Astrocyte of the cerebellum (primary cell): ENCODE measurements at regions not wholly inside any gene's neighbourhood (a gene's known extent, or its start where the extent isn't known, plus 50 kb on each side); places are given as distances from the start of the nearest gene placed in this dataset.

ENCODE experiments used
- DNase-seq: peaks from one replicate; pipeline ENCODE4 v3.0.0-alpha.2; 2011; ENCODE audit warnings: low read depth
- H3K4me3 ChIP-seq: 2 replicates; pipeline ENCODE4 v1.5.1; 2011; ENCODE audit warnings: mild to moderate bottlenecking, low read depth, low read length, moderate library complexity
- in situ Hi-C: cut with HindIII; loops from 2 replicates; pipeline ENCODE4 v1.10.0; 2017; ENCODE audit warnings: low sequenced_read_pairs
- TF ChIP-seq, protein P1 (sequence below): IDR thresholded peaks from 2 replicates; pipeline ENCODE4 v1.5.1; 2012; ENCODE audit warnings: low read length, low read depth, moderate library complexity, mild to moderate bottlenecking; ENCODE audit errors: missing control alignments

DNA sequence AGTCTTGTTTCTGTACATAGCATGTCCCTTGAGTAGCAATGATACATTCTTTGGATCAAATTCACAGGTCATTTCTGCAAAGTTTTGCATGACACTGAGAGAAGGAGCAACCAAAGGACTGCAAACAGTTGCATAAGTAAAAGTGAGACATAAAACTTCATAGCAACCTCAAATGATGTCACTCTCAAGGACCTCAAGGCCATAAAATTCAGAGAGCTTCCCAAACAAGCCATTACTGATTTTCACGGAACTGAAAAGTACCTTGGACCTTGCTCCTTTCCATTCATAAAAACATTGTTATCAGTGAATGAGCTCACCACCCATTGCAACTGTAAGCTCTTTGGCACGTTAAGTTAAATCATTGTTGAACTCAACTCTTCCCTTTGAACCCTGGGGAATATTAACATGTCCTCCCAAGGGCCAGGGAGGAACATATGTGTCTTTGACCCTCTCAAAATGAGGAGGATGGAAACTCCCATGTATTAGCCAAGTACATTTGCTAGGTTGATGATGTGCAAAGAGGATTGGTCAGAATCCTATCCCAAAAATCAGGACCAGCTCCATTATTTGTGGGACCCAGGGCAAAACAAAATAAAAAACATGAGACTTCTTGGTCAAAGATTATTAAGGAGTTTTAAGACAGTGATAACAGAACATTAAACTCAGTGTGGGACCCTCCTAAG, 275.0 kb upstream of the DYNLRB2 start:
- in situ Hi-C loops, result no loop called here
- DNase-seq, result no peak
- H3K4me3 ChIP-seq, result no peak overlapping the region
- TF ChIP-seq, protein P1, sequence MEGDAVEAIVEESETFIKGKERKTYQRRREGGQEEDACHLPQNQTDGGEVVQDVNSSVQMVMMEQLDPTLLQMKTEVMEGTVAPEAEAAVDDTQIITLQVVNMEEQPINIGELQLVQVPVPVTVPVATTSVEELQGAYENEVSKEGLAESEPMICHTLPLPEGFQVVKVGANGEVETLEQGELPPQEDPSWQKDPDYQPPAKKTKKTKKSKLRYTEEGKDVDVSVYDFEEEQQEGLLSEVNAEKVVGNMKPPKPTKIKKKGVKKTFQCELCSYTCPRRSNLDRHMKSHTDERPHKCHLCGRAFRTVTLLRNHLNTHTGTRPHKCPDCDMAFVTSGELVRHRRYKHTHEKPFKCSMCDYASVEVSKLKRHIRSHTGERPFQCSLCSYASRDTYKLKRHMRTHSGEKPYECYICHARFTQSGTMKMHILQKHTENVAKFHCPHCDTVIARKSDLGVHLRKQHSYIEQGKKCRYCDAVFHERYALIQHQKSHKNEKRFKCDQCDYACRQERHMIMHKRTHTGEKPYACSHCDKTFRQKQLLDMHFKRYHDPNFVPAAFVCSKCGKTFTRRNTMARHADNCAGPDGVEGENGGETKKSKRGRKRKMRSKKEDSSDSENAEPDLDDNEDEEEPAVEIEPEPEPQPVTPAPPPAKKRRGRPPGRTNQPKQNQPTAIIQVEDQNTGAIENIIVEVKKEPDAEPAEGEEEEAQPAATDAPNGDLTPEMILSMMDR, result no peak

DNA sequence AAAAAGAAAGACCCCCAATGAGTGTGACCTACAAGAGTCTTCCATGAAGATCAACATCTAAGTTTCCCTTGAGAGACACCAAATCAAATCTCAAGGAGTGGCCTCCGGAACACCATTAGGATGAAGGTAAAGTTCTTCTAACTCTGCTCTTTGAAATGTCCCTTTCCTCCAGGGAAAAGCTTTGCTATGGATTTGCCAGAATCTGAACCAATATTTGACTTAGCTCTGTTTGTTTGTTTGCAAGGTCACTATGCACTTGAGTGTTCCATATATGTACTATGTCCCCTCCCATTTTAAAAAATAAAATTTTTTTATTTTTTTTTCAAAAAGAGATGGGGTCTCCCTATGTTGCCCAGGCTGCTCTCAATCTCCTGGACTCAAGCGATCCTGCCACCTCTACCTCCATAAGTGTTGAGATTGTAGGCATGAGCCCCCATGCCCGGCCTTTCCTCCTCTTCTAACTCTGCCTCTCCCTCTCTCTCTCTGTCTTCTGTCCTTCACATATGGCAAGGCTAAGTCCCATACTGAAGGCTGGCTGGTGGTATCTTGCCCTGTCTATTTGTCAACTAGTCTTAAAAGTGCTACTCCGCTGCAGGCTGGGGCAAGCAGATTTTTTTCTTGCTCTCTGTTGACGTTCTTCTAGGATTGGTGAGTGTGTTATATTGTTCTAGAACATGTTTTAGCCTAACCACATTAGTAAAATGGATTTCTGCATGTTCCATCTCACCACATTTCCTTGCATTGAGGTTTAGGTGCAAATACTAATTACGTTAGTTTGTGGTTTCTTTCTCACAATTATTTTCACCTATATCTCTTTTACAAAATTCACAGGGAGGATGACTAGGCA, 276.7 kb upstream of the DYNLRB2 start:
- in situ Hi-C loops, result no loop called here
- TF ChIP-seq, protein P1, result no peak
- DNase-seq, result no peak
- H3K4me3 ChIP-seq, result no peak overlapping the region

DNA sequence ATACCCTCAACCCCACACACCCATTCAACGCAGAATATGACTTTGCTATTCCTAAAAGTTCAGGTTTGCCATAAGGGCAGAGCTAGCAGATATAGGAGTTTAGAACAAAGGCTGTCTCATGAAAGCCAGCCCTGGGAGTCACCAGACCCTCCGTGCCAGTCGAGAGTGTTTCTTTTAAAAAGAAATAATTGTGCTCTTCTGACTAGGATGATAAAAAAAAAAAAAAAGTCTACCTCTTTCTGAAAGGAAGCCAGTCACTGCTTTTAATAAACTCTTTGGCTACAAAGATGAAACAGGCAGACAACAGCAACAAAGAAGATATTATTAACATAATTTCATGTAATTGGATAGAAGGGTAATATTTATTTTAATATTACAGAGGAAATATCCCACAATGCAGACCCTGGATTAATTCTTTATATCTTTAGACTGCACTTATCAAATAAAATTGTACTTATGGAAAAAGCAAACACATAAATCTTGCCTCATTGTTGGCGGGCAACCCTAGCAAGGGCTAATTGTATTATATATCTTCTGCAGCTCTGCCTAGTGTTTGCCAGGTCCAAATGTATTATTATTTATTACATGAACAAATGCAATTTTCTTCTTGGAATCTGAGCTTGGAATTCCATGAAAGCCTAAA, 277.5 kb upstream of the DYNLRB2 start:
- TF ChIP-seq, protein P1, result no peak
- in situ Hi-C loops, result no loop called here
- H3K4me3 ChIP-seq, result no peak overlapping the region
- no peak for DNase-seq

DNA sequence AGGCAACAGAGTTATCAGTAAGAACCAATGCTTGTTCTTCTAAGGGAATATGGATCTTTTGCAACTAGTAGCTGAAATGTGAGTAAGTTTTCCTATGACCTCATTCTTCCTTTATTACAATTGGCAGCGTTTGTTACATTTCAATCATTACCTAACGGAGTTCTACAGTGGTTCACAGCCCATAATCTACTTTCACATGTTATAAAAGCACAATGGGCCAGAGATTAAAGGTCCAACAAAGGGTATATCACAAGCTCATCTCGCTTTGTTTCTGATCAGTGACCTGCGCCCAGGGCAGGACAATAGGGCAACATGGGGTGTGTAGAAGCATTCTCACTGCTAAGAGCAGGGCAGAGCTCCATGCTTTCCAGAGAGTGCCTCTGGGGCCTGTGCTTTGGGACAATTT, 279.9 kb upstream of the DYNLRB2 start:
- TF ChIP-seq, protein P1, result no peak
- H3K4me3 ChIP-seq, result no peak overlapping the region
- in situ Hi-C loops, result no loop called here
- DNase-seq, result no peak

DNA sequence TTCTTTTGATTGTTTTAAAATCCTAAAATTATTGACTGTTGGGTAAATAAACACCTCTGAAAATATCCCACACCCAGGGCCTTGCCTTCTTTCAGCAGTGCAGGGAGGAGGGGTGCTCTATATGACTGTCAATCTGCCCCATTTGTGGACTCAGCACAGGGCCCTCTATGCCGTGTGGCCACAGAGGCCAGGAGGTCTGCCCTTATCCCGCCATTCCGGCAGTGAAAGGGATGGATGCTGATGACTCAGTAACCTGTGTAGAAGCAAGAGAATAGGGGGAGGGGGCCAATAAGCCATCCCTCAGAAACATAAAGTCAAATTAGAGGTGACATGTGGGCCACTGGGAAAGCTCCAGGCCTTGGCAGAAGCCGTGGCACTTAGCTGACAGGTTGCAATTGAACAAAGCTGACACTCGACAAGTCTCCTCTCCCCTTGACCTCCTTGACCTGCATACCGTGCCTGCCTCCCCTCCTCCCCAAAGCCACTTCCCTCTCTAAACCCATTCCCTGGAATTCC, 281.4 kb upstream of the DYNLRB2 start:
- no peak overlapping the region for H3K4me3 ChIP-seq
- TF ChIP-seq, protein P1, result no peak
- DNase-seq, result no peak
- in situ Hi-C loops, result no loop called here

DNA sequence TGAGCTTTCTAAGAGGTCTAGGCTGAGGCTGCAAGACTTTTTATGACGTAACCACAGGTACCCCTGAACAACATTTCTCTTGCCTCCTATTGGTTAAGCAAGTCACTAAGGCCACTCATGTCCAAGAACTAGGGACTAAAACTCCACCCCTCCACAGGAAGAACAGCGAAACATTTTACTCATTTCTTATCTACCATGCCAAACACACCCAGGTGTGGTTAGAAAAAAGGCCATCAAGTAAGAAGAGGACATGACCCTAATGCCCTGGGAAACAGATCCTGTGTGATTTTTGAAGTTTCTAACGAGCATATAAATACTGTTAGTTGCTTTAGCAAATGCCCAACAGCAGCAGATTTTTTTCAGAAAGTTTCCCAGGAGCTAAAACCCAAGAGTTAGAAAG, 282.4 kb upstream of the DYNLRB2 start:
- DNase-seq, result no peak
- in situ Hi-C loops, result no loop called here
- H3K4me3 ChIP-seq, result no peak overlapping the region
- TF ChIP-seq, protein P1, result no peak
